ELR (cell line): ENCODE measurements at regions not wholly inside any gene's neighbourhood (a gene's known extent, or its start where the extent isn't known, plus 50 kb on each side); places are given as distances from the start of the nearest gene placed in this dataset.

ENCODE experiments used
- DNase-seq: peaks from one replicate; pipeline ENCODE4 v3.0.0-alpha.2; 2015; ENCODE audit warnings: low read depth

DNA sequence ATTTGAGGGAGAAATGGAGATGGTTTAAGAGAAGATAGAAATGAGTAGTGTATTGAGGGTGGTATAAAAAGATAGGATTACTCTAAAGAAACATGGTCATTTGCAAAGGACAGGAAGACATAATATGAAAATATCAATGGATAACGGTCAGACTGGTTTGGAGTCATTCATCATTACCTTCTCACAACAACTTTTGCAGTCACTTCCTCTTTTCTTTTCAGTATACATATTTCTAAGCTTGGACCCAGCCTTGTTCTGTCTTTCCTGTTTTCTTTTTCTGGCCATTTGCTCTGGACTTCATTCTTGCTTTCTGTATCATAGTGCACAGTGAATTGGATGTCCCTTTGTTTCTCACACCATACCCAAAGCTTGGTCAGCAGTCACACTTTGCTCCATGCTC is 966.5 kb upstream of the TYRP1 start:
- no peak for DNase-seq

GRCh38 chr9:11735391-11735790 is 957.8 kb upstream of the TYRP1 start:
- peak; percentile 0 for DNase-seq

DNA sequence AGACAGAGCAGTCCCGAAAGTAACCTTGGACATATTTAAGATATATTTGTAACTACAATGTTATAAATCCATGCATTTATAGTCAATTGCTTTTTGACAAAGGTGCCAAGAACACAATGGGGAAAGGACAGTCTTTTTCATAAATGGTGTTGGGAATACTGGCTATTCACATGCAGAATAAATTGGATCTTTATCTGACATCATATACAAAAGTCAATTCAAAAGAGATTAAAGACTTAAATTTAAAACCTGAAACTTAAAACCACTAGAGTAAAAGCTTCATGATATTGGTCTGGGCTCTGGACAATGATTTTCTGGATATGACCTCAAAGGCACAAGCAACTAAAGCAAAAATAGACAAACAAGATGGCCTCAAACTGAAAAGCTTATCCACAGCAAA is 950.7 kb upstream of the TYRP1 start:
- DNase-seq = no peak

DNA sequence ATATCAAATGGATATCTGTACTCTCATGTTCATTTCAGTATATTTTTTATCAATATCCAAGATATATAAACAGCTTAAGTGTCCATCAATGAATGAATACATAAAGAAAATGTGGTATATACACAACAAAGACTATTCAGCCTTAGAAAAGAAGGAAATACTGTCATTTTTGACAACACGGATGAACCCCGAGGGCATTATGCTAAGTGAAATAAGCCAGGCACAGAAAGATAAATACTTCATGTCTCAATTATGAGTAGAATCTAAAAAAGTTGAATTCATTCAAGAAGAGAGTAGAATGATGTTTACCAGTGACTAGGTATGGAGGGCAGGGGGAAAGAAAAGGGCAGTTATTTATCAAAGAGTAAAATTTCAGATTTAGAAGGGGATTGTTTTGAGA is 949.8 kb upstream of the TYRP1 start:
- no peak for DNase-seq

DNA sequence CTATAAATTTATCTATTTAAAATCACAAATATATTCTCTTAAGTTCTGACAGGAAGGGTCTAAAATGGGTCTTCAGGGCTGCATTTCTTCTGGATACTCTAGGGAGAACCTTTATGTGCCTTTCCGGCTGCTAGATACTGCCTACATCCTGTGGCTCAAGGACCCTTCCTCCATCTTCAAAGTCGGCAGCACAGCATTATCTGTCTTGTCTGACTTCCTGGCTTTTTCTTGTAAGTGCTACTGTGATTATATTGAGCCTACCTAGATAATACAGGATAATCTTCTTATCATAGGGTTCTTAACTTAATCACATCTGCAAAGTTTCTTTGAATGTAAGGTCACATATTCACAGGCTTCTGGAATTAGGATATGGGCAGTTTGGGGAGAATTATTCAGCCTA is 943.8 kb upstream of the TYRP1 start:
- no peak for DNase-seq

DNA sequence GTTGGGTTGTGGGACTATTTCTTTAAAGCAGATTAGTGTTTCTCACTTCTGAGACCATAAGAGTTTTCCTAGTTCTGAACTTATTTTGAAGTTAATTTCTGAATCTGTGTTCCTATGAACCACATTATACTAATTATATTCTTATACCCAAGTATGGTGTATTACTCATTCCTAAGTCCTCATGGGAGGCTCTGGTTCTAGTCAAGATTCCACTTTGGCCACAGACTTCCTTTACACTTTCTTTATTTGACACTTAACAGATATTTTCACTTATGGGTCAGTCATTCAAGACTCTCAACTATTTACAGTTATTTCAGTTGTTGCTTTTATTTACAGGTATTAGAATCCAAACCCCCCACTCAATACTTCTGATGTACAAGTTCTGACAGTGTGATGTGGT is 937.2 kb upstream of the TYRP1 start:
- DNase-seq = no peak

DNA sequence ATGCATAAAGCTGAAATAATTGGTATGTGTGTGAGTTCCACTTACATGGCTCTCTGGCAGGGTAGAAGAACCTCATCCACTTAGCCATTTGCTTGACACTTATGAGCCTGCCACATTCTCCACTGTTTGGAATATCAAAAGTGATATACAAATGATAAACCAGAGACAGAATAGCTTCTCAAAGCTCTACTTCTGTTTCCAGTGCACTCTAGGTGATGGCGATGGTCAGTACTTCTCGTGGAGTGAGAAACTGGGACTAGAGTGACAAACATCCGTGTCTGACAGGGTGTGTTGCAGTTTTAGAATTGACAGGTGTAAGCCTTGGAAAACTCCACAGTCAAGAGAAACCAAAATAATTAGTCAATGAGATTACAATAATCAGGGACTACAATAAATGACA is 935.8 kb upstream of the TYRP1 start:
- no peak for DNase-seq

DNA sequence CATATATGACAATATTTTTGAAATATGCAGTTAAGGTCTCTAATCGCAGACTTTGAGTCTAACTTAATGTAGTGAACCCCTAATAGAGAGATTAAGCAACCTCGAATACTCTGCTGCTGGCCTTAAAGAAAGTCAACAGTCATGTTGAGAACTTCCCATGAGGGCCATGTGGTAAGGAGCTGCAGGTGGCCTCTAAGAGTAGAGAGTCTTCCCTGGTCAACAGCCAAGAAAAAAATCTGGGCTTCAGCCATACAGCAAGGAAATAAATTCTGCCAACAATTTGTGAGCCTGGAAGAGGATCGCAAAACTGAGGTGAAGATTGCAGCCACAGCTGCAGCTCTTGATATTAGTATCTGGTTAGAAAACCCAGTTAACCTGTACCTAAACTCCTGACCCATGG is 935.2 kb upstream of the TYRP1 start:
- DNase-seq = no peak

GRCh38 chr9:11779971-11780370 is 913.2 kb upstream of the TYRP1 start:
- no peak for DNase-seq

DNA sequence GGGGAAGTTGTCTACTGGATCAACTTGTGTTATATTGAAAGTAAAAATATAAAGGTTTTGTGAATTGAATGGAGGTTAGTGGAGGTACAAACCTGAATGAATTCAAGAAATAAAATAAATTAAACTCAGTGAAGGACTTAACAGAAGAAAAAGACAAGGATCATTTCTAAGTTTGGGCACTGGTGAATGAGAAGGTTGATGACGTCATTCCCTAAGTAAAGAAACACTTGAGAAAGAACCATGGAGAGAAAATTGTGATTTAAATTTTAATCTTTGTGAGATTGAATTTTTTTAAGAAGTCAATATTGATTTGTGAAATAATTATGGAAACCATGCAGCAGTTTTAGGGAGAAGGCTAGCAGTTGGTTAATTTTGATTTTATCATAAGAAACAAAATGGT is 900.3 kb upstream of the TYRP1 start:
- no peak for DNase-seq

GRCh38 chr9:11794984-11795383 is 898.2 kb upstream of the TYRP1 start:
- DNase-seq = no peak

- no peak for DNase-seq
Observed at GRCh38 chr9:11805969-11806368, 887.2 kb upstream of the TYRP1 start.

GRCh38 chr9:11821306-11821975 is 871.7 kb upstream of the TYRP1 start:
- no peak for DNase-seq

DNA sequence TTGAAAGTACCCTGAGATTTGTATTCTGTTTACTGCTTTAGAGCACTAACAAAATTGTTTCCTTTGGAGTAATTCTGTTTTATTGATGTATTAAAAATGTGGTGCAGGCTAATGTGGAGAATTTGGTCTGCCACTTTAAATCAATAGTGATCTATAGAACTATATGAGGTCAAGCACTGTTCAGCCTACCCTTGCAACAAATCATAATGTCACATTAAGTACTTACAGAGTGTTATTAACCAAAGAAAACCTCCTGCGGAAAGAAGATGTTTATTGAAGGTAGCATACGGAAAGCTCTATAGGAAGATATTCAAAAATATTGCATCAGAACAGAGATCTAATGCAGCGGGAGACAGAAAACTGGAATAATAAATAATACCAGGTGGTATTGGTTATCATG is 865.0 kb upstream of the TYRP1 start:
- no peak for DNase-seq

DNA sequence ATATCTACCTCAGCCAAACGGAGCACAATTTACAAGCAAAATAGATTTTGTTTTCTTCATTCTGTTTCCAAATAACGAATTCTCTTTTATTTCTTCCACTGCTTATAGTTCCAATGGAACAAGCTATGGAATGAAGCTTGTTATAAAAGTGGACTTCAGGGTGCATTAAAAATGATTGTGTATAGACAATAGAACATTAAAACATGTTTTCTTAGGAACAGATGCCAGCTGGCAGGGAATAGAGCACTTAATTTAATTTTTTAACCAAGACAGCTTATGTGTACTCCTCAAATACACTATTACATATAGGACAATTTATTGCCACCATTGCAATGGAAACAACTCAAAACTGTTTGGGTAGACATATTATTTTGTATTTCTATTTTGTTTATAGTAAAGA is 860.1 kb upstream of the TYRP1 start:
- no peak for DNase-seq

DNA sequence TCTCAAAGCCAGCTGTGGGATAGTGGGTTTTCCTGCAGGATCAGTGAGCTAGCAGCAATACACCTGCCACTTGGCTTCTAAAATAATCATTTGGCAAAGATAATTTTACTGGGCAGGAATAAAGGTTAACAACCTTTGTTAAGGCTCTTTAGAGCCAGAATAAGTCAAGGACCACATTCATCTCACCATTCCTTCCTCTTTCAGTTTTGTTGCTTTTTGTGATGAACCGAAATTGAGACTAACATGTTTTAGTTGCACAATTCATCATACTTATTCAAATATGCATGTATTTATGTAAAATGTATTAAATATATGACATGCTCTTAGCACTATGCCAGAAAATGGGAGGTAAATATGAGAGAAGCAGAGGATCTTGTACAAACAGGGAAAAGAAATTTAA is 824.4 kb upstream of the TYRP1 start:
- DNase-seq = no peak

GRCh38 chr9:11871852-11872251 is 821.3 kb upstream of the TYRP1 start:
- no peak for DNase-seq

- no peak for DNase-seq
Observed at GRCh38 chr9:11872471-11872870, 820.7 kb upstream of the TYRP1 start.

GRCh38 chr9:11874414-11874813 is 818.8 kb upstream of the TYRP1 start:
- no peak for DNase-seq

GRCh38 chr9:11892401-11892800 is 800.8 kb upstream of the TYRP1 start:
- DNase-seq = no peak

DNA sequence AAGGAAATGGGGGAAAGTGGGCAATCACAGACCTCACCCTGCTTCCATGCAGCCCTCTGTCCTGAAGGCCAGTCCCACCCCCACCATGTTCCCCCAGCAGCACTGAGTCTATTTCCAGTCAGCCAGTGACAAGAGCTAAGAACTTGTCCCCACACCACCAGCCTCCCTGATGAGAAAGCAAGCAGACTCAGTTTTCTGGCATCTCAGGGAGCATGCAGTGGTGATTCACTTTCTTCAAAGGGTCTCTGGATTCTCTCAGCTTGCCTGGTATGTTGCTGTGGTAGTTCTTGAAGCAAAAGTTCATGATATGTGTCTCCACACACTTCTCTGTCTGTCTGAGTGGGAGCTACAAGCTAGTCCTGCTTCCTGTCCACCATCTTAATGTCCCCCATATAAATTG is 799.9 kb upstream of the TYRP1 start:
- no peak for DNase-seq

- no peak for DNase-seq
Observed at GRCh38 chr9:11894136-11894535, 799.0 kb upstream of the TYRP1 start.

DNA sequence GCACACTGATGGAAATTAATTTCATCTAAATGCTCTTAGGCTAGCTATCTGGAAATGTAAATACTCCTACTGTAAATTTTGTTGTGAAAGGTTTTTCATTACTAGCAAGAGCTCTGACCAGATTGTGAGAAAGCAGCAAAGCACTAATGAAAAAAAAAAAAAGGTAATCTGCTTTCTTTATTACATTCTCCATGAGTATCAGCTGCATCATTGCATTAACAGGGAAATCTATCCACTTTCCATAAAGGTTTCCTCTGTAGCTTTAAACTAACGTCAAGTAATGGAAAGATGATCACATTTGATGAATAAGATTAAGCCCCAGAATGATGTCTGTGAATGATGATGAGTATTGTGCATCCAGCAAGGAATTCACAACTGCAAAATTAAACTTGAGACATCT is 790.6 kb upstream of the TYRP1 start:
- no peak for DNase-seq

GRCh38 chr9:11915699-11916098 is 777.5 kb upstream of the TYRP1 start:
- DNase-seq = no peak

DNA sequence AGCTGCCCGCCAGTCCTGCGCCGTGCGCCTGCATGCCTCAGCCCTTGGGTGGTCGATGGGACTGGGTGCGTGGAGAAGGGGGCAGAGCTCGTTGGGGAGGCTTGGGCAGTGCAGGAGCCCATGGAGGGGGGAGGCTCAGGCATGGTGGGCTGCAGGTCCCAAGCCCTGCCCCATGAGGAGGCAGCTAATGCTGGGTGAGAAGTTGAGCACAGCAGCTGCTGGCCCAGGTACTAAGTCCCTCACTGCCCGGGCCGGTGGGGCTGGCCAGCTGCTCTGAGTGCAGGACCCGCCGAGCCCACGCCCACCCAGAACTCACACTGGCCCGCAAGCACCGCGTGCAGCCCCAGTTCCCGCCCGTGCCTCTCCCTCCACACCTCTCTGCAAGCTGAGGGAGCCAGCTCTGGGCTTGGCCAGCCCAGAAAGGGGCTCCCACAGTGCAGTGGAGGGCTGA is 764.3 kb upstream of the TYRP1 start:
- DNase-seq = no peak
